Gastrocnemius medialis (tissue), 4 donors: ENCODE measurements at regions not wholly inside any gene's neighbourhood (a gene's known extent, or its start where the extent isn't known, plus 50 kb on each side); places are given as distances from the start of the nearest gene placed in this dataset.

ENCODE experiments used
- CTCF ChIP-seq, 5 experiments: fragments of 450-650 bp in 3 of 5; fragments of 200-600 bp in 2 of 5; sonication (generic) in 2 of 5; IDR thresholded peaks in 4 of 5; conservative IDR thresholded peaks in 1 of 5; 1 replicate in 4 of 5; 2 replicates in 1 of 5; pipeline ENCODE4 v1.5.1; 2016 to 2019; ENCODE audit warnings: antibody characterized with exemption in 5 of 5, mild to moderate bottlenecking in 3 of 5, moderate library complexity in 3 of 5
- POLR2A ChIP-seq, 2 donors: fragments of 450-650 bp; IDR thresholded peaks; one replicate each; pipeline ENCODE4 v1.6.1; 2017; ENCODE audit warnings: antibody characterized with exemption in 2 of 2, mild to moderate bottlenecking in 2 of 2, moderate library complexity in 2 of 2

DNA sequence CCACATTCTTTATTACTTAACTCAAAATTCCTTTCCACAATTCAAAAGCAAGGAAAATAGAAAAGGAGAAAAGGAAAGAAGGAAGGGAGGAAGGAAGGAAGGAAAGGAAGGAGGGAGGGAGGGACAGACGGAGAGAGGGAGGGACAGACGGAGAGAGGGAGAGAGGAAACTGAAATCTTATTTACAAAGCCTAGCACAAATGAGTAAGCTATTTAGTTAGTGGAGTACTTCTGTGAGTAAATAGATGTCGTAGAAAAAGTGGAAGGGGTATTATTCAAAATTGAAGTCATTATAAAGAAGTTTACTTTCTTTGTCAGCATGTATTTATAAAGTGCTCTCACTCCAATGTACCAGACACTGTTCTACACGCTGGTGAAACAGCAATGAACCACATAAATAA lies 177.9 kb downstream of the CETN3 start:
- no peak for TF ChIP-seq POLR2A (IDR thresholded peaks at IDR 0.05)
- no peak for TF ChIP-seq CTCF (IDR thresholded peaks at IDR 0.05 in 4 of 5, conservative IDR thresholded peaks at IDR 0.05 in 1 of 5)
